K562 (cell line): ENCODE measurements at regions not wholly inside any gene's neighbourhood (a gene's known extent, or its start where the extent isn't known, plus 50 kb on each side); places are given as distances from the start of the nearest gene placed in this dataset.

ENCODE experiments used
- ATAC-seq: fragments of 200-7000 bp; cut with Tn5 transposase; 3 replicates; pipeline ENCODE4 v1.9.1; 2020; ENCODE audit warnings: moderate library complexity
- BruUV-seq: library from RNA; stranded (reverse); fragments of 400-500 nt; replicated peaks from 2 replicates; lab custom pipeline; 2021; lab: Mats Ljungman, UMichigan
- CTCF ChIA-PET: fragments of 300-600 bp; formaldehyde crosslinking; extraction: SDS; loops from one replicate; lab custom pipeline; 2021; ENCODE audit warnings: low intra/inter-chr PET ratio; lab: Yijun Ruan, JAX
- POLR2A ChIA-PET: fragments of 300-600, 350-650 bp; sonication (Branson Sonifier 250); formaldehyde crosslinking; extraction: SDS; loops from one replicate; lab custom pipeline; 2021; ENCODE audit warnings: antibody characterized with exemption, inconsistent platforms; lab: Yijun Ruan, JAX
- DNase-seq, 4 experiments: peaks; one replicate each; pipeline versions ENCODE4 v3.0.0 to v3.0.0-alpha.2; 2011 to 2018; ENCODE audit warnings: low spot score in 3 of 4, mixed read lengths in 3 of 4; ENCODE audit errors: extremely low read depth in 1 of 4
- FAIRE-seq: peaks from 2 replicates; lab custom pipeline; 2011; peaks lifted over from hg19 to GRCh38; lab: Jason Lieb, UNC
- H2AFZ ChIP-seq: 2 replicates; pipeline ENCODE4 v1.6.0; 2011; ENCODE audit warnings: low read depth, low read length, control low read depth, inconsistent platforms
- H3K27ac ChIP-seq: fragments of 200-600 bp; 3 replicates; pipeline ENCODE4 v1.8.0; 2011; ENCODE audit warnings: low read depth, mild to moderate bottlenecking, control low read depth, inconsistent platforms, low read length, moderate library complexity, mixed read lengths; ENCODE audit errors: extremely low read depth
- H3K27me3 ChIP-seq, 2 experiments: fragments of 300-600 bp in 1 of 2; 2 replicates in 1 of 2; 3 replicates in 1 of 2; pipeline versions ENCODE4 v1.6.0 to v1.8.0; 2011; ENCODE audit warnings: inconsistent platforms in 2 of 2, low read length in 2 of 2, mild to moderate bottlenecking in 1 of 2, mixed read lengths in 1 of 2, moderate library complexity in 1 of 2; ENCODE audit not compliant: control insufficient read depth in 2 of 2, insufficient read depth in 2 of 2
- H3K36me3 ChIP-seq: fragments of 300-600 bp; 3 replicates; pipeline ENCODE4 v1.8.0; 2011; ENCODE audit warnings: mild to moderate bottlenecking, low read length, inconsistent platforms; ENCODE audit not compliant: control insufficient read depth, insufficient read depth
- H3K4me1 ChIP-seq, 2 experiments: fragments of 200-600 bp in 1 of 2; replicated peaks in 1 of 2; 2 replicates in 1 of 2; 3 replicates in 1 of 2; pipeline versions ENCODE4 v1.5.1 to v1.8.0; 2011; ENCODE audit warnings: inconsistent platforms in 2 of 2, low read length in 2 of 2, mild to moderate bottlenecking in 1 of 2, mixed read lengths in 1 of 2, moderate library complexity in 1 of 2; ENCODE audit not compliant: control insufficient read depth in 2 of 2, insufficient read depth in 2 of 2
- H3K4me2 ChIP-seq: 2 replicates; pipeline ENCODE4 v1.6.1; 2011; ENCODE audit warnings: low read length, control low read depth, inconsistent platforms, mixed read lengths; ENCODE audit not compliant: insufficient read depth
- H3K4me3 ChIP-seq: fragments of 200-600 bp; sonication (generic), shearing (Covaris generic); 2 replicates; pipeline ENCODE4 v1.5.1; 2016; ENCODE audit warnings: control low read depth, inconsistent platforms
- H3K79me2 ChIP-seq: fragments of 200-600 bp; 3 replicates; pipeline ENCODE4 v1.8.0; 2011; ENCODE audit warnings: low read length, inconsistent platforms; ENCODE audit not compliant: control insufficient read depth, insufficient read depth
- H3K9ac ChIP-seq, 2 experiments: 2 replicates each; pipeline versions ENCODE4 v1.6.0 to v1.6.1; 2011; ENCODE audit warnings: low read depth in 2 of 2, low read length in 2 of 2, control low read depth in 1 of 2, inconsistent platforms in 1 of 2, mild to moderate bottlenecking in 1 of 2, mixed read lengths in 1 of 2; ENCODE audit not compliant: insufficient read depth in 1 of 2
- H3K9me1 ChIP-seq: one replicate; pipeline ENCODE4 v1.6.0; 2011; ENCODE audit warnings: inconsistent platforms, mild to moderate bottlenecking, low read length, moderate library complexity; ENCODE audit not compliant: control insufficient read depth, insufficient read depth
- H3K9me3 ChIP-seq: replicated peaks from 2 replicates; pipeline ENCODE4 v1.5.1; 2011; ENCODE audit warnings: low read depth, low read length, inconsistent platforms; ENCODE audit not compliant: control insufficient read depth, insufficient read depth
- H4K20me1 ChIP-seq: replicated peaks from 2 replicates; pipeline ENCODE4 v1.6.1; 2011; ENCODE audit warnings: low read length, inconsistent platforms, mixed read lengths; ENCODE audit not compliant: control insufficient read depth, insufficient read depth
- CBFB ChIP-seq: sonication (generic); formaldehyde crosslinking; IDR thresholded peaks from 2 replicates; pipeline ENCODE4 v1.4.0; 2020; ENCODE audit warnings: mild to moderate bottlenecking, missing genetic modification reagents
- CTCF ChIP-seq, 3 experiments: IDR thresholded peaks in 2 of 3; conservative IDR thresholded peaks in 1 of 3; 2 replicates each; pipeline ENCODE4 v1.5.1; 2011 to 2012; ENCODE audit warnings: low read length in 3 of 3, mild to moderate bottlenecking in 3 of 3, control low read depth in 2 of 3, improper control_type of control experiment in 1 of 3, inconsistent platforms in 1 of 3, low read depth in 1 of 3, mixed read lengths in 1 of 3, moderate library complexity in 1 of 3; ENCODE audit not compliant: insufficient read depth in 2 of 3
- CTCFL ChIP-seq: IDR thresholded peaks from 2 replicates; pipeline ENCODE4 v1.6.1; 2011; ENCODE audit warnings: borderline replicate concordance, low read depth, mild to moderate bottlenecking, moderate library complexity, low read length; ENCODE audit not compliant: insufficient read depth, poor library complexity, severe bottlenecking
- DACH1 ChIP-seq: fragments of 450-650 bp; IDR thresholded peaks from 2 replicates; pipeline ENCODE4 v1.6.1; 2018; ENCODE audit not compliant: partially characterized antibody
- DLX4 ChIP-seq: fragments of 250-450 bp; sonication (Bioruptor Pico); IDR thresholded peaks from 2 replicates; pipeline ENCODE4 v1.6.1; 2021; ENCODE audit warnings: mild to moderate bottlenecking
- DMBX1 ChIP-seq: fragments of 250-450 bp; sonication (Bioruptor Pico); IDR thresholded peaks from 2 replicates; pipeline ENCODE4 v1.8.0; 2022; ENCODE audit warnings: inconsistent platforms, mild to moderate bottlenecking, moderate library complexity, borderline replicate concordance
- HDAC6 ChIP-seq: IDR thresholded peaks from 2 replicates; pipeline ENCODE4 v1.6.1; 2012; ENCODE audit warnings: low read depth, mild to moderate bottlenecking, control low read depth, inconsistent platforms, low read length, moderate library complexity
- LCOR ChIP-seq: sonication (generic); formaldehyde crosslinking; IDR thresholded peaks from 2 replicates; pipeline ENCODE4 v1.8.0; 2022; ENCODE audit warnings: mild to moderate bottlenecking, missing genetic modification reagents
- PHB2 ChIP-seq: fragments of 450-650 bp; IDR thresholded peaks from 2 replicates; pipeline ENCODE4 v1.6.1; 2017; ENCODE audit warnings: low read depth
- RAD21 ChIP-seq, 2 experiments: fragments of 250-450 bp in 1 of 2; fragments of 450-650 bp in 1 of 2; sonication (Bioruptor Pico) in 1 of 2; formaldehyde crosslinking in 1 of 2; IDR thresholded peaks in 1 of 2; conservative IDR thresholded peaks in 1 of 2; 2 replicates each; pipeline versions ENCODE4 v1.4.0 to v1.8.0; 2020 to 2022; ENCODE audit warnings: mild to moderate bottlenecking in 2 of 2, moderate library complexity in 1 of 2
- RNF2 ChIP-seq: sonication (generic); IDR thresholded peaks from 2 replicates; pipeline ENCODE4 v1.6.1; 2016
- SMARCA5 ChIP-seq: fragments of 450-650 bp; IDR thresholded peaks from 2 replicates; pipeline ENCODE4 v1.6.1; 2016
- SMC3 ChIP-seq: conservative IDR thresholded peaks from 2 replicates; pipeline ENCODE4 v1.6.1; 2011; ENCODE audit warnings: low read depth, low read length, improper control_type of control experiment; ENCODE audit not compliant: insufficient read depth
- SNIP1 ChIP-seq: fragments of 450-650 bp; IDR thresholded peaks from 2 replicates; pipeline ENCODE4 v1.7.1; 2017; ENCODE audit warnings: low read depth, mild to moderate bottlenecking
- SREBF1 ChIP-seq: fragments of 150-350 bp; IDR thresholded peaks from 2 replicates; pipeline ENCODE4 v1.6.1; 2014; ENCODE audit warnings: antibody characterized with exemption, low read depth, low read length, borderline replicate concordance
- WGBS: fragments of 100-300 bp; shearing (Covaris generic); methylation state at CpG from one replicate; pipeline ENCODE4 v1.1.6; 2016; ENCODE audit warnings: low coverage, mixed read lengths; ENCODE audit not compliant: insufficient coverage; ENCODE audit errors: missing lambda C conversion rate; 5-methylcytosine and 5-hydroxymethylcytosine counted together
- in situ Hi-C: fragments of 300-500 bp; cut with MboI; formaldehyde crosslinking; loops from 4 replicates; pipeline ENCODE4 v1.15.0; 2018; ENCODE audit warnings: inconsistent platforms, mixed read lengths
- intact Hi-C: fragments of 100-400 bp; cut with micrococcal nuclease; formaldehyde crosslinking; loops from 2 replicates; pipeline ENCODE4 v1.14.2; 2022

- Histone ChIP-seq H3K4me2 (no peak overlapping the region), H3K79me2 (no peaks in the 10 kb centered on the region), H3K27me3 (peaks cover 11 to 64% of the 10 kb centered on the region in 2 experiments; a peak in 4 of 5 replicates), H4K20me1 (peaks cover 5% of the 10 kb centered on the region; the same call in 1 of the 2 replicates), H3K4me3 (no peak overlapping the region), H3K9me1 (peaks cover 4% of the 10 kb centered on the region), H3K9ac (peak overlapping the region in 1 of 2 experiments; percentile 52; a peak in 1 of 4 replicates), H3K27ac (no peak overlapping the region), H3K4me1 (peaks cover 0 to 6% of the 10 kb centered on the region in 2 experiments; a peak in 3 of 5 replicates), H3K9me3 (no peaks in the 10 kb centered on the region), H2AFZ (no peak overlapping the region), H3K36me3 (no peaks in the 10 kb centered on the region)
- BruUV-seq, result no TSS peak
- DNase-seq, result peak; percentile 19 to 38 (median 32)
- CTCF ChIA-PET, result interaction anchor here (0.7 kb wide), 1 partner anchor 116 kb away, joined by 3 read pairs; no protein-coding TSS in a partner anchor
- in situ Hi-C loops, result no loop called here
- ATAC-seq, result peak; percentile 70
- 11% methylated on average over 12 of the region's 12 CpGs for WGBS
- FAIRE-seq, result peak; percentile 32
- POLR2A ChIA-PET, result interaction anchor here (1.2 kb wide), 1 partner anchor 12 kb away, joined by 3 read pairs; no protein-coding TSS in a partner anchor
- intact Hi-C loops, result loop anchor here (5.0 kb wide), 1 partner anchor 37 kb away; no protein-coding TSS in a partner anchor
- TF ChIP-seq SMARCA5 (no peak), SNIP1 (no peak), CTCF (IDR thresholded peaks at IDR 0.05 in 2 of 3, conservative IDR thresholded peaks at IDR 0.05 in 1 of 3; ENCODE audit: insufficient read depth in 2 of 3, low read depth in 1 of 3, low read length in 3 of 3) (peak in 2 of 3 experiments; percentile 47; a peak in 5 of 6 replicates), CBFB (no peak), PHB2 (no peak), RNF2 (no peak), DACH1 (no peak), SREBF1 (no peak), SMC3 (0 out of 2 replicates have a peak, but pooled peaks have one; percentile 18), RAD21 (CRISPR knock-in tag; conservative IDR thresholded peaks at IDR 0.05 in 1 of 2, IDR thresholded peaks at IDR 0.05 in 1 of 2) (peak; percentile 15 to 48; a peak in 2 of 4 replicates), HDAC6 (no peak), DLX4 (CRISPR knock-in tag) (no peak), DMBX1 (CRISPR knock-in tag) (no peak), LCOR (CRISPR knock-in tag) (no peak), CTCFL (peak; percentile 44)
These were observed 213.6 kb downstream of the GLI2 start for GRCh38 chr2:120949027-120949956.
